Testis (tissue), 2 donors: ENCODE measurements at regions not wholly inside any gene's neighbourhood (a gene's known extent, or its start where the extent isn't known, plus 50 kb on each side); places are given as distances from the start of the nearest gene placed in this dataset.

Experiments
- CTCF ChIP-seq, 3 experiments: fragments of 450-650 bp in 2 of 3; fragments of 200-600 bp in 1 of 3; sonication (generic) in 1 of 3; IDR thresholded peaks; one replicate each; pipeline ENCODE4 v1.5.1; 2016 to 2019; ENCODE audit warnings: antibody characterized with exemption in 3 of 3, mild to moderate bottlenecking in 2 of 3, moderate library complexity in 1 of 3
- POLR2A ChIP-seq: fragments of 450-650 bp; IDR thresholded peaks from one replicate; pipeline ENCODE4 v1.6.1; 2017; ENCODE audit warnings: antibody characterized with exemption, mild to moderate bottlenecking, moderate library complexity

GRCh38 chr5:3237276-3237868 is 358.3 kb upstream of the IRX1 start:
- TF ChIP-seq CTCF (IDR thresholded peaks at IDR 0.05) (no peak), POLR2A (no peak)
